ENCODE measurements at regions not wholly inside any gene's neighbourhood (a gene's known extent, or its start where the extent isn't known, plus 50 kb on each side); places are given as distances from the start of the nearest gene placed in this dataset.

DNA sequence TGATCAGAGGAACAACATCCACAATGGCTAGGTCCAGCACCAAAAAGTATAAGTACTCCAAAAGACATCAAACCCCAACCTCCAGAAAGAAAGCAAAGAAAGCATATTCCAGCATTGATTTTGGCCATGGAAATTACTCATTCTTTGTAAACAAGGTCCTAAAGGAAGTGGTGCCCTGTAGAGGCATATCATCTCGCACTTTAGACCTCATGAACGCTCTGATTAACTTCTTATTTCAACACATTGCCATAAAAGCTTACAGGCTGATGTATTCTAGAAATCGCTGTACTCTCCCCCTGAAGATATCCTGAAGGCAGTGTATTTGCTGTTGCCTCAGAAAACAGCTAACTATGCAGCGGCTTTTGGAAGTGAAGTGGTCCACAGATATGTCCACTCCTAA lies 82.7 kb upstream of the TNPO1 start:
- TF ChIP-seq POLR2A (IDR thresholded peaks at IDR 0.05; ENCODE audit: extremely low read depth, insufficient read length) (no peak), CTCF (IDR thresholded peaks at IDR 0.05; ENCODE audit: low read depth, low read length) (no peak)
